Keratinocyte (primary cell): ENCODE measurements at regions not wholly inside any gene's neighbourhood (a gene's known extent, or its start where the extent isn't known, plus 50 kb on each side); places are given as distances from the start of the nearest gene placed in this dataset.

Source experiments
- DNase-seq: peaks from one replicate; pipeline ENCODE4 v3.0.0-alpha.2; 2011; ENCODE audit warnings: low read depth, missing footprints, low spot score
- FAIRE-seq: peaks from 2 replicates; lab custom pipeline; 2011; peaks lifted over from hg19 to GRCh38; lab: Jason Lieb, UNC
- H2AFZ ChIP-seq: 2 replicates; pipeline ENCODE4 v1.6.0; 2012; ENCODE audit warnings: low read length, control low read depth, inconsistent platforms; ENCODE audit not compliant: control insufficient read depth
- H3K27ac ChIP-seq: 2 replicates; pipeline ENCODE4 v1.5.1; 2011; ENCODE audit warnings: low read length; ENCODE audit not compliant: control insufficient read depth, insufficient read depth
- H3K27me3 ChIP-seq: 3 replicates; pipeline ENCODE4 v1.6.0; 2011; ENCODE audit warnings: low read length; ENCODE audit not compliant: control insufficient read depth, insufficient read depth; ENCODE audit errors: extremely low read depth
- H3K36me3 ChIP-seq, 2 experiments: 2 replicates in 1 of 2; 3 replicates in 1 of 2; pipeline ENCODE4 v1.5.1; 2011; ENCODE audit warnings: low read length in 2 of 2, mild to moderate bottlenecking in 1 of 2; ENCODE audit not compliant: control insufficient read depth in 2 of 2, insufficient read depth in 2 of 2; ENCODE audit errors: extremely low read depth in 1 of 2
- H3K4me1 ChIP-seq: 3 replicates; pipeline ENCODE4 v1.5.1; 2011; ENCODE audit warnings: low read length; ENCODE audit not compliant: control insufficient read depth, insufficient read depth; ENCODE audit errors: extremely low read depth
- H3K4me2 ChIP-seq: 3 replicates; pipeline ENCODE4 v1.6.0; 2011; ENCODE audit warnings: low read depth, low read length; ENCODE audit not compliant: control insufficient read depth, insufficient read depth; ENCODE audit errors: extremely low read depth
- H3K4me3 ChIP-seq, 3 experiments: fragments of 200-600 bp in 1 of 3; sonication (generic) in 1 of 3; 2 replicates in 2 of 3; 3 replicates in 1 of 3; pipeline ENCODE4 v1.5.1; 2011 to 2016; ENCODE audit warnings: low read length in 3 of 3, mild to moderate bottlenecking in 3 of 3, control low read depth in 2 of 3, inconsistent platforms in 1 of 3, low read depth in 1 of 3, mixed read lengths in 1 of 3, mixed run types in 1 of 3, moderate library complexity in 1 of 3; ENCODE audit not compliant: control insufficient read depth in 2 of 3, insufficient read depth in 2 of 3; ENCODE audit errors: extremely low read depth in 1 of 3
- H3K79me2 ChIP-seq: 2 replicates; pipeline ENCODE4 v1.6.0; 2012; ENCODE audit warnings: low read length; ENCODE audit not compliant: control insufficient read depth, insufficient read depth
- H3K9ac ChIP-seq: 3 replicates; pipeline ENCODE4 v1.6.0; 2011; ENCODE audit warnings: low read length; ENCODE audit not compliant: control insufficient read depth, insufficient read depth; ENCODE audit errors: extremely low read depth
- H3K9me1 ChIP-seq: 3 replicates; pipeline ENCODE4 v1.6.0; 2011; ENCODE audit warnings: low read length; ENCODE audit not compliant: control insufficient read depth, insufficient read depth; ENCODE audit errors: extremely low read depth
- H3K9me3 ChIP-seq: 2 replicates; pipeline ENCODE4 v1.5.1; 2012; ENCODE audit warnings: low read depth, low read length; ENCODE audit not compliant: control insufficient read depth
- H4K20me1 ChIP-seq: 3 replicates; pipeline ENCODE4 v1.6.0; 2011; ENCODE audit warnings: low read length; ENCODE audit not compliant: control insufficient read depth, insufficient read depth; ENCODE audit errors: extremely low read depth
- EZH2 ChIP-seq: IDR thresholded peaks from one replicate; pipeline ENCODE4 v1.6.1; 2012; ENCODE audit warnings: inconsistent platforms, mild to moderate bottlenecking, low read length, moderate library complexity
- dilution Hi-C: fragments of 300-500 bp; cut with MboI; formaldehyde crosslinking; loops from one replicate; pipeline ENCODE4 v1.7.0; 2020; ENCODE audit warnings: low sequenced_read_pairs; ENCODE audit not compliant: extremely low pct_ligation_motif_present
- TF ChIP-seq, protein P1 (sequence below), 3 experiments: IDR thresholded peaks in 1 of 3; conservative IDR thresholded peaks in 1 of 3; optimal IDR thresholded peaks in 1 of 3; 2 replicates in 2 of 3; 3 replicates in 1 of 3; pipeline versions ENCODE3 to v1.5.1; 2011; ENCODE audit warnings: low read length in 3 of 3, mild to moderate bottlenecking in 3 of 3, moderate library complexity in 2 of 3, control low read depth in 1 of 3, inconsistent platforms in 1 of 3; ENCODE audit not compliant: insufficient read depth in 2 of 3; ENCODE audit errors: extremely low read depth in 1 of 3

GRCh38 chr1:245008761-245009160 is 144.4 kb upstream of the HNRNPU start:
- H3K4me2 ChIP-seq, result no peak overlapping the region
- no peaks in the 10 kb centered on the region for H3K9me1 ChIP-seq
- dilution Hi-C loops, result no loop called here
- TF ChIP-seq EZH2, result no peak
- TF ChIP-seq, protein P1, sequence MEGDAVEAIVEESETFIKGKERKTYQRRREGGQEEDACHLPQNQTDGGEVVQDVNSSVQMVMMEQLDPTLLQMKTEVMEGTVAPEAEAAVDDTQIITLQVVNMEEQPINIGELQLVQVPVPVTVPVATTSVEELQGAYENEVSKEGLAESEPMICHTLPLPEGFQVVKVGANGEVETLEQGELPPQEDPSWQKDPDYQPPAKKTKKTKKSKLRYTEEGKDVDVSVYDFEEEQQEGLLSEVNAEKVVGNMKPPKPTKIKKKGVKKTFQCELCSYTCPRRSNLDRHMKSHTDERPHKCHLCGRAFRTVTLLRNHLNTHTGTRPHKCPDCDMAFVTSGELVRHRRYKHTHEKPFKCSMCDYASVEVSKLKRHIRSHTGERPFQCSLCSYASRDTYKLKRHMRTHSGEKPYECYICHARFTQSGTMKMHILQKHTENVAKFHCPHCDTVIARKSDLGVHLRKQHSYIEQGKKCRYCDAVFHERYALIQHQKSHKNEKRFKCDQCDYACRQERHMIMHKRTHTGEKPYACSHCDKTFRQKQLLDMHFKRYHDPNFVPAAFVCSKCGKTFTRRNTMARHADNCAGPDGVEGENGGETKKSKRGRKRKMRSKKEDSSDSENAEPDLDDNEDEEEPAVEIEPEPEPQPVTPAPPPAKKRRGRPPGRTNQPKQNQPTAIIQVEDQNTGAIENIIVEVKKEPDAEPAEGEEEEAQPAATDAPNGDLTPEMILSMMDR (optimal IDR thresholded peaks at IDR 0.05 in 1 of 3, IDR thresholded peaks at IDR 0.05 in 1 of 3, conservative IDR thresholded peaks at IDR 0.05 in 1 of 3; ENCODE audit: extremely low read depth in 1 of 3, insufficient read depth in 2 of 3, low read length in 3 of 3), result no peak
- no peaks in the 10 kb centered on the region for H3K27me3 ChIP-seq
- FAIRE-seq (no peak), DNase-seq (no peak)
- no peaks in the 10 kb centered on the region for H3K79me2 ChIP-seq
- no peaks in the 10 kb centered on the region for H4K20me1 ChIP-seq
- H2AFZ ChIP-seq, result no peak overlapping the region
- no peak overlapping the region for H3K4me3 ChIP-seq
- H3K36me3 ChIP-seq, result no peaks in the 10 kb centered on the region
- H3K4me1 ChIP-seq, result no peaks in the 10 kb centered on the region
- no peak overlapping the region for H3K9ac ChIP-seq
- H3K9me3 ChIP-seq, result no peaks in the 10 kb centered on the region
- H3K27ac ChIP-seq, result no peak overlapping the region

DNA sequence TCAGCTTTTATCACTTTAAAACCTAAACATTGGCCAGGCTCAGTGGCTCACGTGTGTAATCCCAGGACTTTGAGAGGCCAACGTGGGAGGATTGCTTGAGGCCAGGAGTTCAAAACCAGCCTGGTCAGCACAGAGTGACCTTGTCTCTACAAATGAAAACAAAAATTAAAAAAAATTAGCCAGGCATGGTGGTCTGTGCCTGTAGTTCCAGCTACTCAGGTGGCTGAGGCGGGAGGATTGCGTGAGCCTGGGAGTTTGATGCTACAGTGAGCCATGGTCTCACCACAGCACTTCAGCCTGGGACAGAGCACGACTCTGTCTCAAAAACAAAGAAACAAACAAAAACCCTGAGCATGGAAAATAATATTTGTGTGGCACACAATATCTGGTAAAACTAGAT is 143.5 kb upstream of the HNRNPU start:
- dilution Hi-C loops, result no loop called here
- H4K20me1 ChIP-seq, result no peaks in the 10 kb centered on the region
- H3K9me3 ChIP-seq, result no peaks in the 10 kb centered on the region
- DNase-seq (no peak), FAIRE-seq (no peak)
- no peaks in the 10 kb centered on the region for H3K79me2 ChIP-seq
- H3K4me3 ChIP-seq, result no peak overlapping the region
- no peaks in the 10 kb centered on the region for H3K27me3 ChIP-seq
- H3K9ac ChIP-seq, result no peak overlapping the region
- H3K4me1 ChIP-seq, result no peaks in the 10 kb centered on the region
- no peaks in the 10 kb centered on the region for H3K9me1 ChIP-seq
- H3K27ac ChIP-seq, result no peak overlapping the region
- no peaks in the 10 kb centered on the region for H3K36me3 ChIP-seq
- H3K4me2 ChIP-seq, result no peak overlapping the region
- H2AFZ ChIP-seq, result no peak overlapping the region
- no peak for TF ChIP-seq EZH2
- TF ChIP-seq, protein P1 (optimal IDR thresholded peaks at IDR 0.05 in 1 of 3, IDR thresholded peaks at IDR 0.05 in 1 of 3, conservative IDR thresholded peaks at IDR 0.05 in 1 of 3; ENCODE audit: extremely low read depth in 1 of 3, insufficient read depth in 2 of 3, low read length in 3 of 3), result no peak
